Psoas muscle (tissue), 7 donors: ENCODE measurements at regions not wholly inside any gene's neighbourhood (a gene's known extent, or its start where the extent isn't known, plus 50 kb on each side); places are given as distances from the start of the nearest gene placed in this dataset.
"Not testable (repeated sequence)": the region's sequence is repeated elsewhere in the genome, so short reads cannot be mapped to it uniquely, and the experiment has no call there.

Experiments
- ATAC-seq, 4 donors: fragments of 200-7000 bp; cut with Tn5 transposase; one replicate each; pipeline ENCODE4 v1.9.1; 2020; ENCODE audit warnings: moderate library complexity in 3 of 4, mild to moderate bottlenecking in 2 of 4
- DNase-seq, 2 donors: peaks; one replicate each; pipeline ENCODE4 v3.0.0-alpha.2; 2020
- H3K27ac ChIP-seq: fragments of 200-600 bp; one replicate; pipeline ENCODE4 v1.8.0; 2022
- H3K27me3 ChIP-seq, 3 donors: fragments of 200-600 bp in 1 of 3; one replicate each; pipeline versions ENCODE4 v1.6.1 to v1.8.0; 2013 to 2022; ENCODE audit warnings: low read length in 2 of 3, mild to moderate bottlenecking in 2 of 3, moderate library complexity in 1 of 3; ENCODE audit not compliant: insufficient read depth in 3 of 3
- H3K36me3 ChIP-seq, 2 donors: fragments of 200-600 bp in 1 of 2; one replicate each; pipeline versions ENCODE4 v1.6.1 to v1.8.0; 2013 to 2022; ENCODE audit warnings: low read depth in 1 of 2, mild to moderate bottlenecking in 1 of 2, moderate library complexity in 1 of 2; ENCODE audit not compliant: insufficient read depth in 1 of 2
- H3K4me1 ChIP-seq: fragments of 200-600 bp; one replicate; pipeline ENCODE4 v1.8.0; 2022
- H3K4me3 ChIP-seq: fragments of 200-600 bp; one replicate; pipeline ENCODE4 v1.8.0; 2022; ENCODE audit warnings: mild to moderate bottlenecking
- H3K9me3 ChIP-seq: fragments of 200-600 bp; one replicate; pipeline ENCODE4 v1.8.0; 2022
- CTCF ChIP-seq: fragments of 200-600 bp; IDR thresholded peaks from one replicate; pipeline ENCODE4 v1.8.0; 2022; ENCODE audit warnings: antibody characterized with exemption
- WGBS, 3 donors: extraction: QIAGEN DNeasy Blood & Tissue Kit; methylation state at CpG; one replicate each; pipeline versions ENCODE4 v1.1.6 to v1.1.7; 2013; 5-methylcytosine and 5-hydroxymethylcytosine counted together
- intact Hi-C, 2 donors: fragments of 100-400 bp; cut with DNase I; formaldehyde crosslinking; loops; one replicate each; pipeline versions ENCODE4 v1.11.0 to v1.14.2; 2022
- donor health status: healthy with polysubstance abuse.
- donor health status: DM: no; HTN: no; CAD: no; lungs with moderate emphysema.
- donor health status: Bipolar disorder and iron deficiency.
- donor health status: healthy.
- donor health status: DM: yes; HTN: yes; CAD: no.
- donor health status: DM: no; HTN: no; CAD: no.
- donor health status: DM: yes; HTN: yes; CAD: no.

GRCh38 chr10:81439445-81439844 lies 435.5 kb upstream of the NRG3 start:
- intact Hi-C loops: no loop called here
- no peak for ATAC-seq
- WGBS, 3 donors: 64 to 79% (median 75%) methylated on average over 2 of the region's 2 CpGs
- no peaks in the 10 kb centered on the region for H3K27me3 ChIP-seq
- no peaks in the 10 kb centered on the region for H3K9me3 ChIP-seq
- no peaks in the 10 kb centered on the region for H3K4me1 ChIP-seq
- H3K4me3 ChIP-seq: no peak overlapping the region
- no peaks in the 10 kb centered on the region for H3K36me3 ChIP-seq
- DNase-seq: no peak
- H3K27ac ChIP-seq: no peak overlapping the region
- no peak for TF ChIP-seq CTCF

GRCh38 chr10:81441624-81442023 lies 433.4 kb upstream of the NRG3 start:
- H3K27me3 ChIP-seq, H3K4me1 ChIP-seq, H3K36me3 ChIP-seq, intact Hi-C loops, H3K27ac ChIP-seq, H3K9me3 ChIP-seq, H3K4me3 ChIP-seq, ATAC-seq, DNase-seq: not testable (repeated sequence)
- 95 to 99% (median 95%) methylated on average over 21 of the region's 21 CpGs for WGBS, 3 donors

GRCh38 chr10:81444242-81444929 lies 430.6 kb upstream of the NRG3 start:
- H3K27me3 ChIP-seq: no peaks in the 10 kb centered on the region
- intact Hi-C loops: no loop called here
- H3K4me1 ChIP-seq: no peaks in the 10 kb centered on the region
- no peak overlapping the region for H3K27ac ChIP-seq
- WGBS, 3 donors: 62 to 72% (median 64%) methylated on average over 7 of the region's 7 CpGs
- H3K4me3 ChIP-seq: no peak overlapping the region
- H3K9me3 ChIP-seq: no peaks in the 10 kb centered on the region
- no peak for ATAC-seq
- no peak for TF ChIP-seq CTCF
- H3K36me3 ChIP-seq: no peaks in the 10 kb centered on the region
- no peak for DNase-seq

- Histone ChIP-seq H3K27me3 (no peaks in the 10 kb centered on the region), H3K36me3 (no peaks in the 10 kb centered on the region), H3K9me3 (no peaks in the 10 kb centered on the region), H3K4me3 (no peak overlapping the region), H3K27ac (no peak overlapping the region), H3K4me1 (no peaks in the 10 kb centered on the region)
- ATAC-seq (no peak), DNase-seq (no peak)
- intact Hi-C loops: no loop called here
- no peak for TF ChIP-seq CTCF
- 60 to 71% (median 68%) methylated on average over 1 of the region's 1 CpG for WGBS, 3 donors
These were observed 424.3 kb upstream of the NRG3 start for GRCh38 chr10:81450651-81451050.

- intact Hi-C loops: no loop called here
- Histone ChIP-seq H3K27ac (no peak overlapping the region), H3K9me3 (no peaks in the 10 kb centered on the region), H3K27me3 (no peaks in the 10 kb centered on the region), H3K36me3 (no peaks in the 10 kb centered on the region), H3K4me1 (no peaks in the 10 kb centered on the region), H3K4me3 (no peak overlapping the region)
- ATAC-seq (no peak), DNase-seq (no peak)
- no peak for TF ChIP-seq CTCF
- WGBS, 3 donors: 51 to 66% (median 65%) methylated on average over 11 of the region's 11 CpGs
These were observed 402.0 kb upstream of the NRG3 start for GRCh38 chr10:81472927-81473470.
